ENCODE measurements at regions not wholly inside any gene's neighbourhood (a gene's known extent, or its start where the extent isn't known, plus 50 kb on each side); places are given as distances from the start of the nearest gene placed in this dataset.

GRCh38 chr5:173746047-173746646 lies 129.7 kb upstream of the BOD1 start:
- no peak for TF ChIP-seq EZH2phosphoT487 (IDR thresholded peaks at IDR 0.05; ENCODE audit: low read depth, severe bottlenecking, unreplicated experiment)
- TF ChIP-seq EZH2 (IDR thresholded peaks at IDR 0.05; ENCODE audit: borderline replicate concordance) = no peak
- TF ChIP-seq, protein P1, sequence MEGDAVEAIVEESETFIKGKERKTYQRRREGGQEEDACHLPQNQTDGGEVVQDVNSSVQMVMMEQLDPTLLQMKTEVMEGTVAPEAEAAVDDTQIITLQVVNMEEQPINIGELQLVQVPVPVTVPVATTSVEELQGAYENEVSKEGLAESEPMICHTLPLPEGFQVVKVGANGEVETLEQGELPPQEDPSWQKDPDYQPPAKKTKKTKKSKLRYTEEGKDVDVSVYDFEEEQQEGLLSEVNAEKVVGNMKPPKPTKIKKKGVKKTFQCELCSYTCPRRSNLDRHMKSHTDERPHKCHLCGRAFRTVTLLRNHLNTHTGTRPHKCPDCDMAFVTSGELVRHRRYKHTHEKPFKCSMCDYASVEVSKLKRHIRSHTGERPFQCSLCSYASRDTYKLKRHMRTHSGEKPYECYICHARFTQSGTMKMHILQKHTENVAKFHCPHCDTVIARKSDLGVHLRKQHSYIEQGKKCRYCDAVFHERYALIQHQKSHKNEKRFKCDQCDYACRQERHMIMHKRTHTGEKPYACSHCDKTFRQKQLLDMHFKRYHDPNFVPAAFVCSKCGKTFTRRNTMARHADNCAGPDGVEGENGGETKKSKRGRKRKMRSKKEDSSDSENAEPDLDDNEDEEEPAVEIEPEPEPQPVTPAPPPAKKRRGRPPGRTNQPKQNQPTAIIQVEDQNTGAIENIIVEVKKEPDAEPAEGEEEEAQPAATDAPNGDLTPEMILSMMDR (IDR thresholded peaks at IDR 0.05; ENCODE audit: poor library complexity) = no peak
- Histone ChIP-seq H4K20me1 (ENCODE audit: insufficient read depth, poor library complexity, severe bottlenecking) (no peaks in the 10 kb centered on the region), H3K9me3 (ENCODE audit: low read depth) (no peaks in the 10 kb centered on the region), H3K27me3 (no peaks in the 10 kb centered on the region), H3K36me3 (replicated peaks; ENCODE audit: insufficient read depth, low read depth) (no peaks in the 10 kb centered on the region), H3K4me1 (ENCODE audit: insufficient read depth) (peaks cover 11% of the 10 kb centered on the region), H2AFZ (no peak overlapping the region), H3K9me2 (replicated peaks; ENCODE audit: insufficient read depth) (no peaks in the 10 kb centered on the region), H3K27ac (no peak overlapping the region), H3K4me3 (no peak overlapping the region), H3K4me2 (no peak overlapping the region), H3K79me2 (no peaks in the 10 kb centered on the region)
- WGBS (ENCODE audit: low lambda C conversion rate, missing lambda C conversion rate) = 63% methylated on average over 6 of the region's 6 CpGs
- DNase-seq (ENCODE audit: low spot score) = no peak

DNA sequence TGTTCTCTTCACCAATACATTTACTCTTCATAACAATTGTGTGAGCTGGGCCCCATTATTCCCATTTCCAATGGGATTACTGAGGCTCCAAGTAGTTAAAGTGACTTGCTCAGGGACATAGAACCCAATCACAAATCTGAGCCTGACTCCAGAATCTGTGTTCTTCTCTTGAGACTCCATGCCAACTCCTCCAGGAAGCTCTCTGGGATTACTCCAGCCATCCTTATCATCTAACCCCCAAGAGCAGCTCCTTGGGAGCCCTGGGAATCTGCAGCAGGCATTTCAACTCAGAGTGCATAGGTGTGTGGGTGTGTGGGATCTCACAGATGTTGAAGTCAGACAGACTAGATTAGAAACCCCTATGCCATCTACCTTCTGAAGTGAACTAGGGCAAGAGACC lies 131.4 kb upstream of the BOD1 start:
- Histone ChIP-seq H4K20me1 (ENCODE audit: insufficient read depth, poor library complexity, severe bottlenecking) (no peaks in the 10 kb centered on the region), H3K79me2 (no peaks in the 10 kb centered on the region), H3K4me1 (ENCODE audit: insufficient read depth) (peaks cover 11% of the 10 kb centered on the region), H2AFZ (no peak overlapping the region), H3K4me2 (no peak overlapping the region), H3K9me3 (ENCODE audit: low read depth) (no peaks in the 10 kb centered on the region), H3K27ac (no peak overlapping the region), H3K4me3 (no peak overlapping the region), H3K9me2 (replicated peaks; ENCODE audit: insufficient read depth) (no peaks in the 10 kb centered on the region), H3K27me3 (no peaks in the 10 kb centered on the region), H3K36me3 (replicated peaks; ENCODE audit: insufficient read depth, low read depth) (no peaks in the 10 kb centered on the region)
- DNase-seq (ENCODE audit: low spot score) = no peak
- no peak for TF ChIP-seq EZH2phosphoT487 (IDR thresholded peaks at IDR 0.05; ENCODE audit: low read depth, severe bottlenecking, unreplicated experiment)
- TF ChIP-seq EZH2 (IDR thresholded peaks at IDR 0.05; ENCODE audit: borderline replicate concordance) = no peak
- TF ChIP-seq, protein P1 (IDR thresholded peaks at IDR 0.05; ENCODE audit: poor library complexity) = no peak

DNA sequence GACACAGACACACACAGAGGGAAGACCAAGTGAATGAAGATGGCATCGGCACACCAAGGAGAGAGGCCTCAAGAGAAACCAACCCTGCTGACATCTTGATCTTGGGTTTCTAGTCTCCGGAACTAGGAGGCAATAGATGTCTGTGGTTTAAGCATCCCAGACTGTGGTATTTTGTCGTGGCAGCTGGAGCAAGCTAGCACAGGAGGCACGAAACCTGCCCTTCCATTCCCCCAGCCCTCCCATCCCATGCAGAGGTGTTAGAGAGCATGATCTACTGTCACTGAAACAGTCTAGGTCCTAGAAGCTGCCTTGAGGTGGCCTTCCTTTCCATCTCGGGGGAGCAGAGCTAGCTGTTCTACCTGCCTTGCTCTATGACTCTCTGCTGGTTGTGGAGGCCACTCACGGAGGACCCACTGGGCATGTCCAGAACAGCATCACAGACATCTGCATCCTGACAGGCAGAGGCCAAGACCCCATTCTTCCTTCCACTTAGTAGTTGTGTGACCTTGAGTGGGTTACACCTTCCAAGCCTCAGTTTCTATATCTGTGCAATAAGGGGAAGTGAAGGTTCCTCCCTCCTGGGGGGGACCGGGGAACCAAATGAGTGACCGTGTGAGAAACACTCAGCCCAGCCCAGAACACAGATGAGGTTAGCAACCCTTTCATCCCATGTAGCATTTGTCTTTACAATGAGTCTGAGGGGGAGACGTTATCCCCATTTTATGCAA lies 134.3 kb upstream of the BOD1 start:
- H3K4me3 ChIP-seq = no peak overlapping the region
- no peaks in the 10 kb centered on the region for H3K9me2 ChIP-seq (replicated peaks; ENCODE audit: insufficient read depth)
- 93% methylated on average over 9 of the region's 9 CpGs for whole genome bisulfite sequencing (ENCODE audit: low lambda C conversion rate, missing lambda C conversion rate)

More for the DNA sequence above, 134.3 kb upstream of the BOD1 start:
- Histone ChIP-seq H3K36me3 (replicated peaks; ENCODE audit: insufficient read depth, low read depth) (no peaks in the 10 kb centered on the region), H3K79me2 (no peaks in the 10 kb centered on the region), H3K4me1 (ENCODE audit: insufficient read depth) (peaks cover 4% of the 10 kb centered on the region), H3K9me3 (ENCODE audit: low read depth) (no peaks in the 10 kb centered on the region), H3K27ac (no peak overlapping the region), H2AFZ (no peak overlapping the region), H4K20me1 (ENCODE audit: insufficient read depth, poor library complexity, severe bottlenecking) (no peaks in the 10 kb centered on the region), H3K4me2 (no peak overlapping the region), H3K27me3 (no peaks in the 10 kb centered on the region)
- DNase-seq (ENCODE audit: low spot score) = no peak
- TF ChIP-seq EZH2phosphoT487 (IDR thresholded peaks at IDR 0.05; ENCODE audit: low read depth, severe bottlenecking, unreplicated experiment) (no peak), EZH2 (IDR thresholded peaks at IDR 0.05; ENCODE audit: borderline replicate concordance) (no peak)
- TF ChIP-seq, protein P1 (IDR thresholded peaks at IDR 0.05; ENCODE audit: poor library complexity) = no peak

All from hepatocyte (in vitro differentiated cells).